ENCODE measurements at regions not wholly inside any gene's neighbourhood (a gene's known extent, or its start where the extent isn't known, plus 50 kb on each side); places are given as distances from the start of the nearest gene placed in this dataset.

- Histone ChIP-seq H3K36me3 (ENCODE audit: control insufficient read depth, insufficient read depth, low read length) (no peaks in the 10 kb centered on the region), H3K27me3 (ENCODE audit: control insufficient read depth, insufficient read depth, low read length) (no peaks in the 10 kb centered on the region), H3K4me3 (ENCODE audit: low read depth, low read length) (no peak overlapping the region)
- TF ChIP-seq CTCF (IDR thresholded peaks at IDR 0.05; ENCODE audit: insufficient read depth, low read length, severe bottlenecking): no peak
- no peak for DNase-seq (ENCODE audit: low read depth)
- no peak for FAIRE-seq
These were observed 597.0 kb upstream of the ITGA1 start for GRCh38 chr5:52190737-52191136.

- no peak for DNase-seq (ENCODE audit: low read depth)
- Histone ChIP-seq H3K4me3 (ENCODE audit: low read depth, low read length) (no peak overlapping the region), H3K36me3 (ENCODE audit: control insufficient read depth, insufficient read depth, low read length) (no peaks in the 10 kb centered on the region), H3K27me3 (ENCODE audit: control insufficient read depth, insufficient read depth, low read length) (no peaks in the 10 kb centered on the region)
- FAIRE-seq: no peak
- TF ChIP-seq CTCF (IDR thresholded peaks at IDR 0.05; ENCODE audit: insufficient read depth, low read length, severe bottlenecking): no peak
These were observed 587.9 kb upstream of the ITGA1 start for GRCh38 chr5:52199833-52200232.

- no peak overlapping the region for H3K4me3 ChIP-seq (ENCODE audit: low read depth, low read length)
- no peaks in the 10 kb centered on the region for H3K27me3 ChIP-seq (ENCODE audit: control insufficient read depth, insufficient read depth, low read length)
- DNase-seq (ENCODE audit: low read depth) (no peak), FAIRE-seq (no peak)
- TF ChIP-seq CTCF (IDR thresholded peaks at IDR 0.05; ENCODE audit: insufficient read depth, low read length, severe bottlenecking): no peak
- no peaks in the 10 kb centered on the region for H3K36me3 ChIP-seq (ENCODE audit: control insufficient read depth, insufficient read depth, low read length)
These were observed 585.5 kb upstream of the ITGA1 start for GRCh38 chr5:52202256-52202655.

GRCh38 chr5:52204310-52204709 lies 583.4 kb upstream of the ITGA1 start:
- H3K4me3 ChIP-seq (ENCODE audit: low read depth, low read length): no peak overlapping the region
- no peak for TF ChIP-seq CTCF (IDR thresholded peaks at IDR 0.05; ENCODE audit: insufficient read depth, low read length, severe bottlenecking)
- FAIRE-seq (no peak), DNase-seq (ENCODE audit: low read depth) (no peak)
- no peaks in the 10 kb centered on the region for H3K27me3 ChIP-seq (ENCODE audit: control insufficient read depth, insufficient read depth, low read length)
- H3K36me3 ChIP-seq (ENCODE audit: control insufficient read depth, insufficient read depth, low read length): no peaks in the 10 kb centered on the region

Data from bronchial epithelial cell (primary cell).